Choroid plexus epithelial cell (primary cell): ENCODE measurements at regions not wholly inside any gene's neighbourhood (a gene's known extent, or its start where the extent isn't known, plus 50 kb on each side); places are given as distances from the start of the nearest gene placed in this dataset.
"Not testable (repeated sequence)": the region's sequence is repeated elsewhere in the genome, so short reads cannot be mapped to it uniquely, and the experiment has no call there.

Experiments
- DNase-seq: peaks from one replicate; pipeline ENCODE4 v3.0.0-alpha.2; 2010; ENCODE audit warnings: low read depth
- H3K4me3 ChIP-seq: 2 replicates; pipeline ENCODE4 v1.5.1; 2011; ENCODE audit warnings: low read depth, mild to moderate bottlenecking, control low read depth, low read length, moderate library complexity
- CTCF ChIP-seq: conservative IDR thresholded peaks from 2 replicates; pipeline ENCODE4 v1.5.1; 2011; ENCODE audit warnings: low read depth, mild to moderate bottlenecking, control low read depth, inconsistent platforms, low read length, moderate library complexity

DNA sequence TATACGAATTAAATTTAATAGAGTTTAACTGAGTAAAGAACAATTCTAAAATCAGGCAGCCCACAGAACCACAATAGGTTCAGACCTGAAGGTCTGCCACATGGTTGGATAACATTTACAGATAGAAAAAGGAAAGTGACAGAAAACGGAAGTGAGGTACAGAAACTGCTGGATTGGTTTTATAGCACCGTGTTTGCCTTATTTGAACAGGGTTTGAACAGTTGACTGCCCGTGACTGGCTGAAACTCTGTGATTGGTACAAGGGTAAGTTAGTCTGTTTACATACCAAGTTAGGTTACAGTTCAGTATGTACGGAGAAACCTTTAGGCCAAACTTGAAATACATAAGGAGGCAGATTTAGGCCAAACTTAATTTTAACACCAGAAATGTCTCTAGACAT is 64.1 kb upstream of the ATXN3L start:
- no peak overlapping the region for H3K4me3 ChIP-seq
- no peak for TF ChIP-seq CTCF
- no peak for DNase-seq

GRCh38 chrX:13381514-13381913 is 61.7 kb upstream of the ATXN3L start:
- peak; percentile 34 for DNase-seq
- TF ChIP-seq CTCF: no peak
- no peak overlapping the region for H3K4me3 ChIP-seq

DNA sequence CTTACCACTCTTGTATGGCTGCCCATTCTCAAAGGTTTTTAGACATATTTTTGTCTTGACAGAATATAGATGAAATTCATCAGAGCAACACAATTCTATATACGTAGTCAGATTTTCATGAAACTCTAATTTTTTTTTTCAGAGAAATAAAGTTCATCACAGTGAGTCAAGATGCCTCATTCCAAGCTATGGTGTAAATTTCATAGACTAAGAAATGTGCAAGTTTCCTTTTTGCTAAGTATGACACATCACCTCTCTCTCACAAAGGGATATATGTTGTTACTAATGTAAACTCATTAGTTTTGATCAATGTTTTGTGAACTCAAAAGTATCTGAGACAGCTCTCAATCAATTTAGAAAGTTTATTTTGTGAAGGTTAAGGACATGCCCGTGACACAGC is 60.4 kb upstream of the ATXN3L start:
- TF ChIP-seq CTCF: no peak
- no peak overlapping the region for H3K4me3 ChIP-seq
- peak; percentile 53 for DNase-seq

DNA sequence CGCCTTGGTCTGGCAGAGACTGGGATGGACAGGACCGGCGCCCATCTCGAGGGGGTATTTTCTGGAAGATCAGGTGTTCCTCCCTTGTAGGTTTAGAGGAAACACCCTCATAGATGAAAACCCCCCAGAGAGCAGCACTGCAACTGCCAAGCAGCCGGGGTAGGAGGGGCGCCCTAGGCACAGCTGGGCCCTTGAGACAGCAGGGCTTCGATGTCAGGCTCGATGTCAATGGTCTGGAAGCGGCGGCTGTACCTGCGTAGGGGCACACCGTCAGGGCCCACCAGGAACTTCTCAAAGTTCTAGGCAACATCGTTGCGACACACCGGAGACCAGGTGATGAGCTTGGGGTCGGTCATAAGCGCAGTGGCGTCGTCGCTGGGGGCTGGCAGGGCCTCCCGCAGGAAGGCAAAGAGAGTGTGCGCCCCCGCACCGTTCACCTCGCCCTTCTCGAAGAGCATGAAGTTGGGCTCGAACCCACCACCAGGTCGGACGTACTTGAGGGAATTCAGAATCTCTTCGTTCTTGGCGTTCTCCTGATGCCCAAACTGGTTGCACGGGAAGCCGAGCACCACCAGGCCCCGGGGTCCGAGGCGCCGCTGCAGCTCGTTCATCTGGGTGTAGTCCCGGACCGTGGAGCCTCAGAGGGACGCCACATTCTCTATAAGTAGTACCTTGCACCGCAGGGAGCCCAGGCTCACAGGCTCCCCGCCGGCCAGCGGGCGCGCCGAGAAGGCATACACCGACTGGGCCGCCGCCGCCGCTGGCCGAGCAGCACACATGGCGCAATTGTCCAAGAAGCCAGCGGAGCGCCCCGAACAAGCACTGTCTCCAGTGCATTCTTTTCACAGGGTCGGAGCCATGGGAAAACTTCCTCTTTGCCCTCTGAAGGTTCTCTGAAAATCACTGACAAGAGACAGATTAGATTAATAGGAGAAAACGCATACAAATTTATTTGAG is 59.0 kb upstream of the ATXN3L start:
- H3K4me3 ChIP-seq, DNase-seq: not testable (repeated sequence)

DNA sequence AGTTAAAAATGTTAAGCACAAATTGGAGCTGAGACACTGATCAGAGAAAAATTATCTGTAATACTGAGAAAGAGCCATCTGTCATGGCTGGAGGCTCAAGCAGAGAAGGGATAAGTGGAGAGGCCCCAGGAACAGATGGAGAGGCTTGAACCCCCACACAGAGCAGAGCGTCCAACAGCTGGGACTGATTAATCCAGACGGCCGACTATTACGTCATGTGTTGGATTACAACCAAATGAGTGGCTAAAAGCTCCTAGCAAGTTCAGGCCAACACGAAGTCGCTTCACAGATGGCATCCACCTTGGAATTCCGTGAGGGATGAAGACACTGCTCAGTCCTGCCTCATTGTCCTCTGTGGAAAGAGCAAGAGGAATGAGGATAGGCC is 57.7 kb upstream of the ATXN3L start:
- no peak overlapping the region for H3K4me3 ChIP-seq
- no peak for TF ChIP-seq CTCF
- DNase-seq: peak; percentile 79

- no peak for TF ChIP-seq CTCF
- DNase-seq: peak; percentile 96
- H3K4me3 ChIP-seq: no peak overlapping the region
Observed at GRCh38 chrX:13376857-13377549, 57.1 kb upstream of the ATXN3L start.

DNA sequence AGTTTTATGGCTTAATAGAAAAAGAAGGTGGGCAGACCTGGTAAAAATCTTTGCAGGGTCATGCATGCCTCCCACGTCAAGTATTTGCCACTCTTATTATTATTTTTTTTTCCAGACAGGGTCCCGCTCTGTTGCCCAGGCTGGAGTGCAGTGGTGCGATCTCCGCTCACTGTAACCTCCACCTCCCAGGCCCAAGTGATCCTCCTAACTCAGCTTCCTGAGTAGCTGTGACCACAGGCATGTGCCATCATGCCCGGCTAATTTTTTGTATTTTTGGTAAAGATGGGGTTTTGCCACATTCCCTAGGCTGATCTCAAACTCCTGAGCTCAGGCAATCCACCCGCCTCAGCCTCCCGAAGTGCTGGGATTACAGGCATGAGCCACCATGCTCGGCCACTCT is 55.7 kb upstream of the ATXN3L start:
- DNase-seq, H3K4me3 ChIP-seq: not testable (repeated sequence)

DNA sequence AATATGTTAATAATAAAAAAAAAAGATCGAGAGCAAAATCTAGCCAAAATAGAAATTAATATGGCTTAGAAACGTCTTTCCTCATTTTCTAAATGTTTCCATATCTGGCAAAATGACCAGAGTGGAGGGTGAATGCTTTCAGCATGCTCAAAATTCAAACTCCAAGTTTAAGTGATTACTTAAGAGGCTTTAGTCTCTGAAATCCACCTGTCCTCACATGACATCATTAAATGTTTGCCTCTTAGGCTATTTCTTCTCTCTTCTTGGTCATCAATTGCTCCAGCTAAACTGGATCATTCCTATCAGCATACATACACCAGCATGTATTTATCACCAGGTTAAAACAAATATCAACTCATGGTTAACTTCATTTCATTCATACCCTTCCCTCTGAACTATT is 54.5 kb upstream of the ATXN3L start:
- TF ChIP-seq CTCF: no peak
- DNase-seq: no peak
- no peak overlapping the region for H3K4me3 ChIP-seq
